Activated naive CD4-positive, alpha-beta T cell treated with anti-CD3 and anti-CD28 coated beads, Interleukin-2, amount 50 U/mL, for 72 hours (primary cell): ENCODE measurements at regions not wholly inside any gene's neighbourhood (a gene's known extent, or its start where the extent isn't known, plus 50 kb on each side); places are given as distances from the start of the nearest gene placed in this dataset.

Experiments used
- ATAC-seq, 2 donors: fragments of 150-1000 bp; cut with Tn5 transposase; 2 replicates each; pipeline ENCODE4 v1.10.0; 2021; ENCODE audit warnings: mild to moderate bottlenecking in 2 of 2, moderate library complexity in 2 of 2
- DNase-seq, 2 donors: peaks; one replicate each; pipeline ENCODE4 v3.0.0; 2021 to 2022; ENCODE audit warnings: low spot score in 2 of 2
- H3K27ac Mint-ChIP-seq, 2 donors: one replicate each; pipeline ENCODE4 v1.8.0; 2022; ENCODE audit warnings: mild to moderate bottlenecking in 2 of 2, mixed read lengths in 2 of 2
- H3K36me3 Mint-ChIP-seq, 2 donors: one replicate each; pipeline ENCODE4 v1.8.0; 2022; ENCODE audit warnings: mixed read lengths in 2 of 2
- H3K9me3 Mint-ChIP-seq, 2 donors: one replicate each; pipeline ENCODE4 v1.8.0; 2022; ENCODE audit warnings: mixed read lengths in 2 of 2

GRCh38 chr9:116009420-116009819 lies 144.2 kb upstream of the PAPPA start:
- Mint-ChIP-seq H3K36me3 (no peaks in the 10 kb centered on the region), H3K27ac (no peak overlapping the region), H3K9me3 (peaks cover 7 to 23% of the 10 kb centered on the region in 2 donors)
- no peak for DNase-seq
- ATAC-seq = no peak

- DNase-seq (no peak), ATAC-seq (no peak)
- Mint-ChIP-seq H3K27ac (no peak overlapping the region), H3K9me3 (peaks cover 16 to 26% of the 10 kb centered on the region in 2 donors), H3K36me3 (peaks cover 0 to 4% of the 10 kb centered on the region in 2 donors)
These were observed 137.7 kb upstream of the PAPPA start for GRCh38 chr9:116015855-116016254.

GRCh38 chr9:116020146-116020545 lies 133.4 kb upstream of the PAPPA start:
- no peak overlapping the region for H3K27ac Mint-ChIP-seq
- peaks cover 0 to 4% of the 10 kb centered on the region in 2 donors for H3K36me3 Mint-ChIP-seq
- ATAC-seq (no peak), DNase-seq (no peak)
- H3K9me3 Mint-ChIP-seq = peaks cover 5 to 24% of the 10 kb centered on the region in 2 donors

GRCh38 chr9:116020801-116021200 lies 132.8 kb upstream of the PAPPA start:
- no peak for DNase-seq
- no peak overlapping the region for H3K27ac Mint-ChIP-seq

GRCh38 chr9:116027096-116027495 lies 126.5 kb upstream of the PAPPA start:
- Mint-ChIP-seq H3K9me3 (peaks cover 14 to 18% of the 10 kb centered on the region in 2 donors), H3K27ac (no peak overlapping the region), H3K36me3 (peaks cover 0 to 8% of the 10 kb centered on the region in 2 donors)
- DNase-seq = no peak
- ATAC-seq = no peak

More at GRCh38 chr9:116020801-116021200, 132.8 kb upstream of the PAPPA start:
- H3K9me3 Mint-ChIP-seq = peaks cover 5 to 20% of the 10 kb centered on the region in 2 donors
- peaks cover 0 to 4% of the 10 kb centered on the region in 2 donors for H3K36me3 Mint-ChIP-seq
- no peak for ATAC-seq

GRCh38 chr9:116027511-116027910 lies 126.1 kb upstream of the PAPPA start:
- no peak for ATAC-seq
- DNase-seq = no peak
- H3K36me3 Mint-ChIP-seq = peaks cover 0 to 8% of the 10 kb centered on the region in 2 donors
- H3K9me3 Mint-ChIP-seq = peaks cover 14 to 18% of the 10 kb centered on the region in 2 donors
- H3K27ac Mint-ChIP-seq = no peak overlapping the region

GRCh38 chr9:116027951-116028350 lies 125.6 kb upstream of the PAPPA start:
- no peak for ATAC-seq
- no peak for DNase-seq
- Mint-ChIP-seq H3K36me3 (peaks cover 0 to 8% of the 10 kb centered on the region in 2 donors), H3K9me3 (peaks cover 14 to 18% of the 10 kb centered on the region in 2 donors), H3K27ac (no peak overlapping the region)

GRCh38 chr9:116030517-116030916 lies 123.1 kb upstream of the PAPPA start:
- Mint-ChIP-seq H3K27ac (no peak overlapping the region), H3K36me3 (peaks cover 0 to 14% of the 10 kb centered on the region in 2 donors), H3K9me3 (peaks cover 29 to 37% of the 10 kb centered on the region in 2 donors)
- ATAC-seq (no peak), DNase-seq (no peak)

GRCh38 chr9:116032683-116033440 lies 120.7 kb upstream of the PAPPA start:
- Mint-ChIP-seq H3K9me3 (peaks cover 24 to 34% of the 10 kb centered on the region in 2 donors), H3K36me3 (peaks cover 0 to 14% of the 10 kb centered on the region in 2 donors), H3K27ac (no peak overlapping the region)
- DNase-seq (no peak), ATAC-seq (no peak)

GRCh38 chr9:116039312-116039711 lies 114.3 kb upstream of the PAPPA start:
- DNase-seq (no peak), ATAC-seq (no peak)
- no peaks in the 10 kb centered on the region for H3K36me3 Mint-ChIP-seq
- H3K27ac Mint-ChIP-seq = no peak overlapping the region
- H3K9me3 Mint-ChIP-seq = peaks cover 8 to 9% of the 10 kb centered on the region in 2 donors

- Mint-ChIP-seq H3K9me3 (peaks cover 7 to 11% of the 10 kb centered on the region in 2 donors), H3K36me3 (no peaks in the 10 kb centered on the region), H3K27ac (no peak overlapping the region)
- DNase-seq = no peak
- ATAC-seq = no peak
These were observed 113.7 kb upstream of the PAPPA start for GRCh38 chr9:116039893-116040292.

- peaks cover 0 to 4% of the 10 kb centered on the region in 2 donors for H3K9me3 Mint-ChIP-seq
- no peak for ATAC-seq
- H3K36me3 Mint-ChIP-seq = no peaks in the 10 kb centered on the region
- no peak overlapping the region for H3K27ac Mint-ChIP-seq
- DNase-seq = no peak
These were observed 111.3 kb upstream of the PAPPA start for GRCh38 chr9:116042321-116042720.

- ATAC-seq (no peak), DNase-seq (no peak)
- no peak overlapping the region for H3K27ac Mint-ChIP-seq
- peaks cover 2 to 4% of the 10 kb centered on the region in 2 donors for H3K9me3 Mint-ChIP-seq
- H3K36me3 Mint-ChIP-seq = no peaks in the 10 kb centered on the region
These were observed 108.5 kb upstream of the PAPPA start for GRCh38 chr9:116045083-116045482.

GRCh38 chr9:116048081-116048480 lies 105.5 kb upstream of the PAPPA start:
- H3K27ac Mint-ChIP-seq = no peak overlapping the region
- H3K9me3 Mint-ChIP-seq = peaks cover 2 to 11% of the 10 kb centered on the region in 2 donors
- no peak for DNase-seq
- no peak for ATAC-seq
- no peaks in the 10 kb centered on the region for H3K36me3 Mint-ChIP-seq

- Mint-ChIP-seq H3K9me3 (peaks cover 9 to 17% of the 10 kb centered on the region in 2 donors), H3K27ac (no peak overlapping the region), H3K36me3 (no peaks in the 10 kb centered on the region)
- DNase-seq (no peak), ATAC-seq (no peak)
These were observed 104.1 kb upstream of the PAPPA start for GRCh38 chr9:116049456-116049855.

- Mint-ChIP-seq H3K9me3 (peaks cover 17 to 19% of the 10 kb centered on the region in 2 donors), H3K36me3 (no peaks in the 10 kb centered on the region), H3K27ac (no peak overlapping the region)
- ATAC-seq (no peak), DNase-seq (no peak)
These were observed 102.1 kb upstream of the PAPPA start for GRCh38 chr9:116051528-116051927.

- Mint-ChIP-seq H3K9me3 (peaks cover 23 to 25% of the 10 kb centered on the region in 2 donors), H3K36me3 (no peaks in the 10 kb centered on the region), H3K27ac (no peak overlapping the region)
- no peak for DNase-seq
- no peak for ATAC-seq
These were observed 98.1 kb upstream of the PAPPA start for GRCh38 chr9:116055536-116055935.

- Mint-ChIP-seq H3K9me3 (peaks cover 25 to 27% of the 10 kb centered on the region in 2 donors), H3K36me3 (no peaks in the 10 kb centered on the region), H3K27ac (no peak overlapping the region)
- ATAC-seq (no peak), DNase-seq (no peak)
These were observed 96.2 kb upstream of the PAPPA start for GRCh38 chr9:116057371-116057770.
